Right ventricle myocardium superior (tissue), 1 donor: ENCODE measurements at regions not wholly inside any gene's neighbourhood (a gene's known extent, or its start where the extent isn't known, plus 50 kb on each side); places are given as distances from the start of the nearest gene placed in this dataset.
"Not testable (repeated sequence)": the region's sequence is repeated elsewhere in the genome, so short reads cannot be mapped to it uniquely, and the experiment has no call there.

Source experiments
- ATAC-seq: fragments of 200-7000 bp; cut with Tn5 transposase; one replicate; pipeline ENCODE4 v1.9.1; 2020; ENCODE audit warnings: mild to moderate bottlenecking; ENCODE audit not compliant: poor library complexity
- DNase-seq: peaks from one replicate; pipeline ENCODE4 v3.0.0-alpha.2; 2020
- intact Hi-C: fragments of 100-400 bp; cut with DNase I; formaldehyde crosslinking; loops from one replicate; pipeline ENCODE4 v1.11.2; 2022
- donor health status: DM: no; HTN: yes; CAD: no; lungs with severe emphysema.

DNA sequence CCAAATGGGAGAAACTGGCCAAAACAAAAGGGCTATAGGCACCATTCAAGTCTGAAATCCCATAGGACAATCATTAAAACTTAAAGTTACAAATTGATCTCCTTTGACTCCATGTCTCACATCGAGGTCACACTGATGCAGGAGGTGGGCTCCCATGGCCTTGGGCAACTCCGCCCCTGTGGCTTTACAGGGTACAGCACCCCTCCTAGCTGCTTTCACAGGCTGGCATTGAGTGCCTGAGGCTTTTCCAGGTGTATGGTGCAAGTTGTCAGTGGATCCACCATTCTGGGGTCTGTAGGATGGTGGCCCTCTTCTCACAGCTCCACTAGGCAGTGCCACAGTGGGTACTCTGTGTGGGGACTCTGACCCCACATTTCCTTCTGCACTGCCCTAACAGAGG is 662.1 kb downstream of the XPNPEP1 start:
- DNase-seq (no peak), ATAC-seq (no peak)
- intact Hi-C loops: no loop called here

DNA sequence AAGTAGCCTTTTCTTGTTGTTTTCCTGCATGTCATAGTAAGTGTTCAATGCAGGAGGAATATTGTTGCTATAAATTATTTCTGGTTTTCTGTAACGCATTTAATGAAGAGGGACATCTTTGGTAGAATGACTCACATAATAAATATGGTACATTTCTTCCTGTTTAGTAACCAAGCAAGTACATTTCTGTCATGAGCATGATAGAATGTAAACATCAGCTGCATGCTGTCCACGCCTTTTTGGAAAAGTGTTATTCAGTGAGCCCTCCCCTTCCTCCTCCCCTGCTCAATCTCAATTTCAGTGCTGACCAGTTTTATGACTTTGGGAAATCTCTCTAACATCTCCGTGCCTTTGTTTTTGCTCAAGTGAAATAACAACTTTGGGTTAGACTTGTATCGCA is 664.0 kb downstream of the XPNPEP1 start:
- no peak for ATAC-seq
- DNase-seq: no peak
- intact Hi-C loops: no loop called here

DNA sequence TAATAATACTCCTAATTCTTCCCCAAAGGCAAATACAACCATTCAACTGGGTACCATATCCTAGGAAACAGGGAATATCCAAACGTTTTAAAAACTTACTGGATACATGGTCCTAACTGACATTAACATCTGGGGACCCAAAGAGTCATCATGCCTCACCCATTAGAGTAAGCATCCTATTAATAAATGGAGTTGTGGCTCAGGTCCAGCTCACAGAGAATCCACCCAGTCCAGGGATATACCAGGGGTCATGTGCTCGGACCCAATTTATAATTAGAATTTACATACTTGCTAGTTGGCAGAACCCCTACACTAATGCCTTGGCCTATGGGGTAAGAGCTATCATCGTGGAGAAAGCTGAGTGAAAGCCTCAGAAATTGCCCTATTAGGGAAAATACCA is 670.0 kb downstream of the XPNPEP1 start:
- no peak for DNase-seq
- no peak for ATAC-seq
- intact Hi-C loops: no loop called here

DNA sequence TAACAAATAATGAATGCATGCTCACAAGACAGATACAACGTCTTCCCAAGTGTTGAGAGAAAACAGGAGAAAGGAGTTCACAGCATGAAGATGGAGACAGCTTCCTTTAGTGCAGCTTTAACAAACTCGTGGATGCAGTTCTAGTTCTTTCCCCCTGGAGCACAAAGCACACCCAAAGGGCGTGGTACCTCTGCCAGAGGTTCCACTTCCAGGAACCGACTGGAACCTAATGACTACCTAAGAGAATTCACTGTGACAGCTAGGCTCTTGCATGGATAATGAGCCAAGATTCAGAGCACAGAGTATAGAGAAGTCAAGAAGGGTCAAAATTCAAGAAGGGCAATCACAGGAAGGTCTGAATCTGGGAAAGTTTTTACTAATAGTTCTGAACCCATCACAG is 673.2 kb downstream of the XPNPEP1 start:
- intact Hi-C loops: no loop called here
- DNase-seq: no peak
- ATAC-seq: no peak

DNA sequence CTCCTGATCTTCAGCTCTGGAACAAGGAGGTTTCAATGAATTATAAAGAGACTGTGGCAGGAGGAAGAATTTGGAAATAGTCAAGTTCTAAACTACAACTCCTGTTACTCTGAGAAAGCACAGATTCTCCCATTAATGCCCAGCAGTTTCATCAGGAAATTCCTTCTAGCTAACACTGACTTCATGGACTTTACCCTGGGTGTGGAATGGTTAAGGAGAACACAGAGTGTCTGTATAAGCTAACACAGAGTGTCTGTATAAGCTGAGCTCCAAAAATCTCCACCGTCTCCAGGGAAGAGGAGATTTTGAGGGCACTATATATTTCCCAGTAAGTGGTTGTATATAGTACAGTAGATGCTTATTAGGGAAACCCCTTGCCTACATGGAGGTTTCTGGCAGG is 675.5 kb downstream of the XPNPEP1 start:
- no peak for ATAC-seq
- intact Hi-C loops: no loop called here
- no peak for DNase-seq

DNA sequence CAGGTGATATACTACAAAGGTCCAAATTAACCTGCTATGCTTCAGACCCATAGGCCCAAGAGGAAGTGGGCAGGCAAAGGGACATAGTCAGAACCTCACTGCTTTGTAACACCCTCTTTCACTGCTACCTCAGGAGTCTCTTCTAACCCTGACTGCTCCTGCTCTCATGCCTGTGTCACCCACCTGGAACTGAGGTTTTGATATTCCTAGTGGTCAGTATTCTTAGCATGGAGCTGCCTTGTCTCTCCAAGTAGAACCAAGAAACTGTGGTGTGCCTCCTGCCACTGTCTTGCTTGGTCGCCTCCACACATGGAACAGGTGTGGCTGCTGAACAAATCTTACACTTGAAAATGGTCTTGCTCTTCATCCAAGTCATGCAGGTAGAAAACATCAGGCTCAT is 677.5 kb downstream of the XPNPEP1 start:
- ATAC-seq (no peak), DNase-seq (no peak)
- intact Hi-C loops: no loop called here

DNA sequence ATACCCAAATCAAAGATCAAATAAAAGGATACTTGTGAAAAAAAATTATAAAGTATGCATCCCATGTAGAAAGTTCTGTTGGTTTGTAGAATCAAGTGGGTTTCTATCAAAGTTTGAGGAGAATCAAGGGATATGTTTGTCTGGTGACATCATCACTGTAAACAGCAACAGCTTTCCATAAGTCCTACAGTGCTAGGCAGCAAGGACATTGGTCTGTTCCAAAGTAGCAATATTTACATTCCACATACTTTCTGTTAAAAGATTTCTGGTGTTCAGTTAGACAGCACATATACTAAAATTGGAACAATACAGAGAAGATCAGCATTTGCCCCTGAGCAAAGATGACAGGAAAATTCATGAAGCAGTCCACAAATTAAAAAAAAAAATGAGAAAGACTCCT is 683.9 kb downstream of the XPNPEP1 start:
- intact Hi-C loops: no loop called here
- ATAC-seq: no peak
- DNase-seq: no peak

DNA sequence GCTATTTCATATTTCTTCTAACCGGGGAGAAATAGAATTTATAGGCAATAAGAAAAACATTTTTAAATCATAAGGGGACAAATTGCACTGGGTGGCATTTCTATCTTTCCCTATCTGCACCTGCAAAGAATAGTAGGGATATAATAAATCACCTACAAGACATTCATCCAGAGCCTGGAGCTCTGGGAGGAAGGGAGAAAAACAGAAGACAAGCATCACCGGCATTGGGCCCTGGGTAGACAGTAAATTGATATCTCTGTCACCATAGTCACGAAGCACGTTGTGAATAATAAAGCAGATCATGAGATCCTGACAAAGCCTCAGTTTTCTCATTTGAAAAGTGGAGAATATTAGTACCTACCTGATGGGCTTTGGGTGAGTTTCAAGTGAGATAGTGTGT is 685.6 kb downstream of the XPNPEP1 start:
- intact Hi-C loops: no loop called here

DNA sequence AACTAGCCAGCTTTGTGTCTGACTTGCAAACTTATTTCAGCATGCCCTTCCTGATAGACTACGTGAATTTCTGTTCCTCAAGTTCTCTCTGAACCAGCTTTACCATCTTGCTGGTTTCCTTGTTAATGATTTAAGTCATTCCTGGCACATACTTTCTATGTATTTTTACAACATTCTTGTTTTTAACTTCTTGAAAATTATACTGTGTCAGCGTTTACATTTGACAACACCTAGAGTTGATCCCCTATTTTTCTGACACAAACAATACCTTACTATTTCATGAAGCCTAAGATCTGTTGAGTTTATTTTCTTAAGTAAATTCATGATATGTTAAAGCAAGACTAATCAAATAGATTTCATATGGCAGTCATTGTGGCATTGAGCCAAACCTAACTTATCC is 686.3 kb downstream of the XPNPEP1 start:
- intact Hi-C loops: no loop called here
- DNase-seq: no peak
- no peak for ATAC-seq

More for the DNA sequence above, 685.6 kb downstream of the XPNPEP1 start:
- no peak for ATAC-seq
- no peak for DNase-seq

DNA sequence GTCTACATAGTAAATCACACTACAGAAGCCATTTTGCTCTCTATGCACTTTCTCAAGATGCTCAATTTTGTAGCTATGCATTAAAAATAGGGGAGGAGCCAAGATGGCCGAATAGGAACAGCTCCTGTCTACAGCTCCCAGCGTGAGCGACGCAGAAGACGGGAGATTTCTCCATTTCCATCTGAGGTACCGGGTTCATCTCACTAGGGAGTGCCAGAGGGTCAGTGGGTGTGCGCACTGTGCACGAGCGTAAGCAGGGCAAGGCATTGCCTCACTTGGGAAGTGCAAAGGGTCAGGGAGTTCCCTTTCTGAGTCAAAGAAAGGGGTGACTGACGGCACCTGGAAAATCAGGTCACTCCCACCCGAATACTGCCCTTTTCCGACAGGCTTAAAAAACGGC is 699.8 kb downstream of the XPNPEP1 start:
- ATAC-seq, intact Hi-C loops, DNase-seq: not testable (repeated sequence)

DNA sequence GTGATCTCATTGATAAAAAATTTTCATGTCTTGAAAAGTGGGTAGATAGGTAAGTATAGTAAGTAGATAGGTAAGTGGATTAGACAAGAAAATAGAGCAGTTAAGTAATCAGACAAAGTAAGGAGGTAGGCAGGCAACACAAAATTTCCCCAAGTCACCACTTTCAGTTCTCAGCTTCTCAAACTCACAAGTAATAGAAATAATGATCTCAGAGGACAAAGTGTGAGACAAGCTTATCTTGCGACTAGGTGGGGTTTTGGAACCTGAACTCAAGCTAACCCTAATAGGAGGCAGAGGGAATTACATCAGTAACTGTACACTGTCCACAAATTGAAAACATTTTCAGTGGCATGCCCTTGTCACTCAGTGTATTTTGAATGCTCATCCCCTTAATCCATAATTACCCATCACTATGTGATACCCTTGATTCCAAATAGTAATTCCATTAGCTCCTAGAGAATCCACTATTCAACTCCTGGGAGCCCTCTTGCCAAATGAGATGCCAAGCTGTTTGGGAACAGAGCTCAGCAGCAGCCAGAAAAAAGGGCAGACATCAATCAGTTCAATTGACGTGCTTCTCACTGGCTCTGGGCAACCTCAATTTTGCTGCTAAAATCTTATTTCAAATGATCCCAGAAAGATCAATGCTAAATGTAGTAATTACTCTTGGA is 703.2 kb downstream of the XPNPEP1 start:
- DNase-seq (no peak), ATAC-seq (no peak)
- intact Hi-C loops: no loop called here

DNA sequence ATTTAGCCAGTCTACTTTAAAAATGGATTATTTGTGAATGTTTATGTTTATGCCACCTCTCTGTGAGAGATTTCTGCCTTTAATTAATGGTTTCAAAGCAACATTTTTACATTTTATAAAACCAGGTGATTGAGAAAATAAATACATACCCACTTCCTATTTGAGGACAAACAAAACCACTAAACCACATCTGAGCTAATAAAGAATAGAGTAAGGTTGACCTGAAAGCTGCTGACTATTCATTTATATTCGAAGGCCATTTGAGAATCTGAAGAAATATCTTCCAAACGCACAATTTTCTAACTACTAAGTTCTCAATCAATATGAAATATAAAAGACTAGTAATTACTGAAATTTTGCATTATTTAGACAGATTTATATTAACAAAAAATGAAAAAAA is 705.1 kb downstream of the XPNPEP1 start:
- intact Hi-C loops: no loop called here
- no peak for ATAC-seq

DNA sequence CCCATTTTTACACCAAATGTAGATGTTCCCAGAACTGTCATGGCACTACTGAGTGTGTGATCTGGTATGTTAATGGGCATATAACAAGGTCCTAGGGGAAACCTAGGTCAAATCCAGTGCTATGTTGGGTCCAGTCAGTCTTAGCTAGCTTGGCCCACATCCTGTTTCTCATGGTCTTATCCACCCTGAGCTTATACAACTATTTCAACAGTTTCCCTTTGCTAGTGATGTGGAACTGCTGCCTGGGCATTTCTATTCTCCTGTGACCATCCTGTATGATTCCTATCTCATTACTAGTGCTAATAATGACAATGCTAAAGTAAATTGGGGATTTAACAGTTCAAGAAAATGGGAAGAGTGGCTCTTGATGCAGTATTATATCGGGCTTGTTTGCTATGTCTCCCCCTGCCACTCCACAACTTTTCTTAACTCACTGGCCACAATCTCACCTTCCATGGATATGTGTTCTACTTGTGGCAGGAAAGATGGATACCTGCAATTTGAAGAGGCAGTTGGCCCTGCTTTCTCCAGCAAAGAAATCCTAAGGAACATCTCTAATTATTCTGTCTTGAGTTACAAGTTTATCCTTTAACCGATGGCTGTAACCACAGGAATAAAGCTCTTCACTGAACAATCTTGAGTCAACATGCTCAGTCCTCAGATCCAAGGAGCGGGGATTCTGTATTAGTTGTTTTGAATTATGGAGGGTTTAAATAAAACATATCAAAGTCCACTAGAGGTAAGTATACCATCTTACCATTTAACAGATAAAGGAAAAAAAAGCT is 707.8 kb downstream of the XPNPEP1 start:
- no peak for ATAC-seq
- DNase-seq: no peak
- intact Hi-C loops: no loop called here

More for the DNA sequence above, 705.1 kb downstream of the XPNPEP1 start:
- DNase-seq: no peak

DNA sequence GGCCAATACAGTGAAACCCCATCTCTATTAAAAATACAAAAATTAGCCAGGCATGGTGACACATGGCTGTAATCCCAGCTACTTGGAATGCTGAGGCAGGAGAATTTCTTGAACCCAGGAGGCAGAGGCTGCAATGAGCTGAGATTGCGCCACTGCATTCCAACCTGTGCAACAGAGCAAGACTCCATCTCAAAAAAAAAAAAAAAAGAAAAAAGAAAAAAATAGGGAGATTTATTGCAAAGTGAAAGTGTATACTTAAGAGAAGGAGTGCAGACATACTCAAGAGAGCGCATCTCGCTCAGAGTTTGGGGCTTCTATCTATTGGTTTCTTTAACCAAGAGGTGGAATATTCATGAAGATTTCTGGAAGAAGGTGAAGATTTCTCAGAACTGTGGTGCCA is 708.4 kb downstream of the XPNPEP1 start:
- intact Hi-C loops, DNase-seq, ATAC-seq: not testable (repeated sequence)

DNA sequence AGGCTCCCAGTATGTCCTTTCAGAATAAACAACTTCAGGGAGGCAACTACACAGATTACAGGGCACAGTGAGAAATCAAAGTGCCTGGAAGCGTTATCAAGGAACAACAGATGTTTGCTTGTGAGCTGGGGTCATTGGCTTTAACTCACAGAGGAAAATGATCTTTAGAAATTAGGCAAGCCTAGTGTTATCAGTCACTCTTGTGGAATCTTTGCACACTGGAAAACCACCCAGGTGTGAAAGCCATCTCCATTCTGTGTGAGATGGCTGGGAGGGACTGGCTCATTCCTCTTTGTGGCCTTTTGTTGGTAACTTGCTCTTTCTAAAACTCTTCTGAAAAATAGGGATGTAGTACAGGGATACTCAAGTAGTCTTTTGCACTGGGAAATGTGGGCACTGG is 716.0 kb downstream of the XPNPEP1 start:
- no peak for ATAC-seq
- intact Hi-C loops: no loop called here

DNA sequence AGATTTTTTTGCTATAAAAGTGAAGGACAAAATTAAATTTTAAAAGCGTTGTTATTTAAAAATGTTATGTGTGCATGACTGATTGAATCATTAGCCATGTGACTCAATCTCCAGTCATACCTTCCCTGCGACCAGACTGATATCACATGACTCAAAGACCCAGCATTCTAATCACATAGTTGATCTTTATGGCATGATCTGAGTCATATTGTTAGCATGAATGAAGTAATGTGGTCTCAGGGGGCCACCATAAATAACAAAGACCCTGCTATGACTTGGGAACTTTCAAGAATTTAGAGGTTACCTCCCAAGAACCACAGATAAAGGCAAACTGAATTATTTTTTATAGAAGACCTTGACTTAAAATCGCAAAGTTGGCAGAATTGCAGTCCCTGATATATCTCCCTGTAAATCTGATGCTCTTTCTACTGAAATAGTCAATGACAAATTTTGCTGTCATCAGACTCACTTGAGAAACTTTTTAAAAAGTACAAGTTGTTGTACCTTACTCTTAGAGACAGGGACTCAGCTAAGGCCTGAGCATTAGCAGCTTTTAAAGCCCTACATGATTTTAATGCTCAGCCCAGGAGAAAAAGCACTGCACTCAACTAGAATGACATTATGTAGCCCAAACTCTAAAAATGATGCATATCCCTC is 717.3 kb downstream of the XPNPEP1 start:
- intact Hi-C loops: no loop called here
- DNase-seq: no peak
- no peak for ATAC-seq

More for the DNA sequence above, 716.0 kb downstream of the XPNPEP1 start:
- no peak for DNase-seq

DNA sequence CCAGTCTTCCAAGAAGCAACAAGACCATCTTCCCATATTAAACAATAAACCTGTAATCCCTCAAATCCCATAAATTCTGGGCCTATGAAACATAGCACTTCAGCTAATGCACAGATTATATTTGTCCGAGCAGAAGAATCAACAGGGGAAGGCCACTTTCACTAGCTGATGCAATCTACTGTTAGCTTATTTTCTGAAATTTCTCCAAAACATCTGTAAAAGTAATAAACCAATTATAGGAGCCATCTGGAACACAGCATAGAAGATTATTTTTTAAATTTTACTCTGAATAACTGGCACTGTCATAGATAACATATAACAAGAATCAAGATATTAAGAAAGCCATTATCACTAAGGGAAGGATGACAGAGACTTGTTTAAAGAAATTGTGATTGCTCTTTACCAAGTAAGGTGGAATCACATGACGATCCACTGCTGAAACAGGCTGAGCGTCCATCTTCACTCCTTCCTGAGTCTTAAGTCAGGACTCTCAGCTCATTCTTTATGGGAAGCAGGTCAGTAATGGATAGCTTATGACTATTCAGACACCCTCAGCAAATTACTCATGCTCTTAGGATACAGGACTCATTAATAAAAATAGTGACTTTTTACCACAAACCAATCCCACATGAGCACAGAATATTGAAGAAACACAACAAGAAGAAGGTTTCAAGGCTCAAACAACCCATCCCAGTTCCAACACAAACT is 719.5 kb downstream of the XPNPEP1 start:
- DNase-seq (no peak), ATAC-seq (no peak)
- intact Hi-C loops: no loop called here

DNA sequence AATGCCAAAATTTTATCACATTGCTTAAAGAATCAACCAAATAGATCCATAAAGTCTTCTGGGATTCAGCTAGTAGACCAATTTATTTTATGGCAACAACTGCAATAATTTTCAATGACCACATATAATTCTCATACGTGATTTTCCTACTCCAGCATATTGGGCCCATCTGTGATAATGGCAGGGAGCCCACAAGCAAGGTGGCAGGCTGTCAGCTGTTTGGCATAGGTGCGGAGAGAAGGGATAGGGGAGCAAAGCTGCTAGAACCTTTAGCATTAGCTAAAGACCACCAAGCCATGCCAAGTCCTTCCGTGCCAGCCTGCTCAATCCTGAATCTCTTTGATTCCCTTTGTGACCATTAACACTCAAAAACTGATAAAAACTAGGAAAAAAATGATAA is 721.2 kb downstream of the XPNPEP1 start:
- intact Hi-C loops: no loop called here

DNA sequence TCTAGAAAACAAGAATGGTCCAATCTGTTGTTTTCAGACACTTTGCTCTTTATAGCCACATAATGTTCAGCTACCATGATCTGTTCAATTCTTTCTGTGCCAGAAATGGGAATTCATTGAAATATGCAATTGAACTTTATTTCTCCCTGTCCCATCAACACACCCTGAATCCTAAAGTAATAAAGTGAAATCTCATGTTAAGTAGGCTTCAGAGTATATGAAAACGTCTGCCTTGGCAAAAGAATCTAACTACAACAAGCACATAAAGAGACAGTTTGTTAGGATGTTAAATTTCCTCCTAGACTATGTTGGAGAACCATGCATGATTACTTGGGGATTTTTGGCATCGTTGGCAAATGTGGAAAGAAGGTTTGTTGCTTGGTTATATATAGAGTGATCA is 722.7 kb downstream of the XPNPEP1 start:
- no peak for DNase-seq
- intact Hi-C loops: no loop called here
- no peak for ATAC-seq

More for the DNA sequence above, 721.2 kb downstream of the XPNPEP1 start:
- ATAC-seq (no peak), DNase-seq (no peak)
